ENCODE measurements at regions not wholly inside any gene's neighbourhood (a gene's known extent, or its start where the extent isn't known, plus 50 kb on each side); places are given as distances from the start of the nearest gene placed in this dataset.

DNA sequence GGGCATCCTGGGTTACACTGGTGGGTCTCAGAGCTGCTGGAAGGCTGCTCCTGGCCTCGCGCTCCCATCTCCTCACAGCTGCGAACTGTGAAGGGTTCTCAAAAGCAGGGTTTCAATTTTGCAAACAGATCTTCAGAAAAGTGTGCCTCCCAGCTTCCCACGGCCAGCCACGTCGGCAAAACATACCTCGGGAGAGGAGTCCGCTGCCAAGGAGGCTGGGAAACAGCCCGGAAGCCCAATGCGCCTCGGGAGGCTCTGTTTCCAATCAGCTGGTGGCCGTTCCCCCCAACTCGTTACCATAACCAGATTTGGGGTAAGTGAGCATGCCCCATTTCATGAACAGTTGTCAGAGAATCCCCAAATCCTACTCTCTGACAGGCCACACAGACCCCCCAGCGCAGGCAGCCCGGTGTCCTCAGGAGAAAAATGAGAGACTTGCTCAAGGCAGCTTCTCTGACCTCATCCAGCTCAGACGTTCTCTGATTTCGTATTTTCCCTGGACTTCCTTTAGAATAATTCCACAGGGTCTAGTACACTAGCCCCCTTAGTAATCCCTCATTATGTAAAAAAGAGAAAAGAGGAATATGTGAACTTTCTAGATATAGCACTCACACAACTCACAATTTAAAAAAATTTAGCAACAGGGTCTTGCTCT, 98.4 kb downstream of the SNX5 start (continued):
- TF ChIP-seq SP4 (IDR thresholded peaks at IDR 0.05; ENCODE audit: low read length): no peak
- no peak for TF ChIP-seq FOSL1 (IDR thresholded peaks at IDR 0.05; ENCODE audit: insufficient read depth, low read depth, low read length)
- no peak for TF ChIP-seq TAF7 (optimal IDR thresholded peaks at IDR 0.05; ENCODE audit: borderline replicate concordance, low read depth, low read length)
- TF ChIP-seq BACH1 (IDR thresholded peaks at IDR 0.05; ENCODE audit: low read length): no peak

Data from H1 (cell line).